ENCODE measurements at regions not wholly inside any gene's neighbourhood (a gene's known extent, or its start where the extent isn't known, plus 50 kb on each side); places are given as distances from the start of the nearest gene placed in this dataset.

DNA sequence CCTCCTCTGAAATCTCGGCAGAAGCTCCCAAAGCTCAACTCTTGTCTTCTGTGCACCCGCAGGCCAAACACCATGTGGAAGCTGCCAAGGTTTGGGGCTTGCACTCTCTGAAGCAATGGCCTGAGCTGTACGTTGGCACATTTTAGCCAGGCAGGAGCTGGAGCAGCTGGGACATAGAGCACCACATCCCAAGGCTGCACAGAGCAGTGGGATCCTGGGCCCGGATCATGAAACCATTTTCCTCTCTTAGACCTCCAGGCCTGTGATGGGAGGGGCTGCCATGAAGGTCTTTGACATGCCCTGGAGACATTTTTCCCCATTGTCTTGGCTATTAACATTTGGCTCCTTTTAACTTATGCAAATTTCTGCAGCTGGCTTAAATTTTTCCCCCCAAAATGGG is 567.1 kb upstream of the ZNF608 start:
- no peaks in the 10 kb centered on the region for H3K27me3 Mint-ChIP-seq
- no peak overlapping the region for H3K27ac Mint-ChIP-seq
- no peaks in the 10 kb centered on the region for H3K4me1 ChIP-seq (ENCODE audit: insufficient read depth, low read length)
- no peak overlapping the region for H3K27ac ChIP-seq (ENCODE audit: low read depth in 1 of 2, low read length in 2 of 2)
- peaks cover 0 to 6% of the 10 kb centered on the region in 2 experiments for H3K9me3 ChIP-seq (ENCODE audit: control insufficient read depth in 1 of 2, insufficient read depth in 1 of 2, low read length in 2 of 2)
- intact Hi-C loops (cut with DNase I, micrococcal nuclease) = no loop called here
- H3K36me3 ChIP-seq (ENCODE audit: insufficient read depth, low read length) = no peaks in the 10 kb centered on the region
- no peak for DNase-seq
- H3K4me3 ChIP-seq (ENCODE audit: low read length) = no peak overlapping the region
- ChIA-PET CTCF (no interaction called here), POLR2A (no interaction called here)
- H3K4me3 Mint-ChIP-seq = no peak overlapping the region
- H3K4me1 Mint-ChIP-seq (ENCODE audit: low read depth) = no peaks in the 10 kb centered on the region
- no peak for ATAC-seq (ENCODE audit: poor library complexity)
- peaks cover 12% of the 10 kb centered on the region for H3K9me3 Mint-ChIP-seq
- H3K27me3 ChIP-seq (ENCODE audit: control insufficient read depth in 1 of 2, insufficient read depth in 2 of 2, low read length in 2 of 2) = no peaks in the 10 kb centered on the region
- H3K36me3 Mint-ChIP-seq (ENCODE audit: low read depth) = no peaks in the 10 kb centered on the region
- TF ChIP-seq, protein P1, sequence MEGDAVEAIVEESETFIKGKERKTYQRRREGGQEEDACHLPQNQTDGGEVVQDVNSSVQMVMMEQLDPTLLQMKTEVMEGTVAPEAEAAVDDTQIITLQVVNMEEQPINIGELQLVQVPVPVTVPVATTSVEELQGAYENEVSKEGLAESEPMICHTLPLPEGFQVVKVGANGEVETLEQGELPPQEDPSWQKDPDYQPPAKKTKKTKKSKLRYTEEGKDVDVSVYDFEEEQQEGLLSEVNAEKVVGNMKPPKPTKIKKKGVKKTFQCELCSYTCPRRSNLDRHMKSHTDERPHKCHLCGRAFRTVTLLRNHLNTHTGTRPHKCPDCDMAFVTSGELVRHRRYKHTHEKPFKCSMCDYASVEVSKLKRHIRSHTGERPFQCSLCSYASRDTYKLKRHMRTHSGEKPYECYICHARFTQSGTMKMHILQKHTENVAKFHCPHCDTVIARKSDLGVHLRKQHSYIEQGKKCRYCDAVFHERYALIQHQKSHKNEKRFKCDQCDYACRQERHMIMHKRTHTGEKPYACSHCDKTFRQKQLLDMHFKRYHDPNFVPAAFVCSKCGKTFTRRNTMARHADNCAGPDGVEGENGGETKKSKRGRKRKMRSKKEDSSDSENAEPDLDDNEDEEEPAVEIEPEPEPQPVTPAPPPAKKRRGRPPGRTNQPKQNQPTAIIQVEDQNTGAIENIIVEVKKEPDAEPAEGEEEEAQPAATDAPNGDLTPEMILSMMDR (IDR thresholded peaks at IDR 0.05) = no peak

DNA sequence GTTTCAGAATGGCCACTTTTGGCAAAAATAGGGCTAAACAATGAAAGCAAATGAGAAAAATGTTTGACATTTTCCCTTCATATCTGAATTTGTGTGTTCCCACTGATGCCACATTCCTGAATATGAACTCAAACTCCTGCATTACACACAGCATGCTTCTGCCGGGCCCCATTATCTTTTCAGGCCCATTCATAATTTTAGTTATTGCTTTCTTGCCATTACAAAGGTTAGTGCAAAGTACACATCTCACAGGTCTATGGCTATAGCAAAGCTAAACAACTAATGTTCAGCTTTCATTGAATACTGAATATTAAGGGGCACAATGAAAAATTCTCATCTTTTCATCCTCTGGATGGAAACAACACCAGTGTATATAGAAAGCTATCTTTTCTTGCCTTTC is 568.9 kb upstream of the ZNF608 start:
- ChIA-PET POLR2A (no interaction called here), CTCF (no interaction called here)
- ATAC-seq (ENCODE audit: poor library complexity) = no peak
- no peak overlapping the region for H3K27ac Mint-ChIP-seq
- no peak overlapping the region for H3K4me3 ChIP-seq (ENCODE audit: low read length)
- no peak overlapping the region for H3K27ac ChIP-seq (ENCODE audit: low read depth in 1 of 2, low read length in 2 of 2)
- H3K9me3 ChIP-seq (ENCODE audit: control insufficient read depth in 1 of 2, insufficient read depth in 1 of 2, low read length in 2 of 2) = peaks cover 0 to 6% of the 10 kb centered on the region in 2 experiments
- H3K27me3 ChIP-seq (ENCODE audit: control insufficient read depth in 1 of 2, insufficient read depth in 2 of 2, low read length in 2 of 2) = no peaks in the 10 kb centered on the region
- DNase-seq = no peak
- TF ChIP-seq, protein P1 (IDR thresholded peaks at IDR 0.05) = no peak
- H3K4me1 ChIP-seq (ENCODE audit: insufficient read depth, low read length) = no peaks in the 10 kb centered on the region
- no peaks in the 10 kb centered on the region for H3K36me3 Mint-ChIP-seq (ENCODE audit: low read depth)
- H3K27me3 Mint-ChIP-seq = no peaks in the 10 kb centered on the region
- peaks cover 9% of the 10 kb centered on the region for H3K9me3 Mint-ChIP-seq
- no peak overlapping the region for H3K4me3 Mint-ChIP-seq
- H3K36me3 ChIP-seq (ENCODE audit: insufficient read depth, low read length) = no peaks in the 10 kb centered on the region
- intact Hi-C loops (cut with DNase I, micrococcal nuclease) = no loop called here
- no peaks in the 10 kb centered on the region for H3K4me1 Mint-ChIP-seq (ENCODE audit: low read depth)

DNA sequence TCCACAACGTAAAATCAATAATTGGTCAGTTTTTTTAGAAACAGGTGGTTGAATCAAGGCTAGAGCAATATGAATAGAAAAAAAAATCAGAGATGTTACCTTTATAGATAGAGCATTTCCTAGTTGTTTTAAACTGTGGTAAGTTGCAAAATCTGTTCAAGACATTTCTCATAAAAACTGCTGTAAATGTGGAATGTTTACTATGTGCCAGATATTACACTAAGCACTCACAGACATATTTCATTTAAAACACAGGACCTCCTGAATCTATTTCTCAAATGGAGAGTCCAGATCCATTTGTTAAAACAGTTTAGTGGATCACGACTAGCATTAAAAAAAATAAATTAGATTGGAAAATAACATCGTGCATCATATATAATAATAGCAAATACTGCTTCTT is 570.0 kb upstream of the ZNF608 start:
- intact Hi-C loops (cut with DNase I, micrococcal nuclease) = no loop called here
- ChIA-PET CTCF (no interaction called here), POLR2A (interaction anchor here (0.5 kb wide), 1 partner anchor 34 kb away, joined by 3 read pairs; no protein-coding TSS in a partner anchor)
- Histone ChIP-seq H3K4me3 (ENCODE audit: low read length) (no peak overlapping the region), H3K27me3 (ENCODE audit: control insufficient read depth in 1 of 2, insufficient read depth in 2 of 2, low read length in 2 of 2) (no peaks in the 10 kb centered on the region), H3K36me3 (ENCODE audit: insufficient read depth, low read length) (no peaks in the 10 kb centered on the region), H3K4me1 (ENCODE audit: insufficient read depth, low read length) (no peaks in the 10 kb centered on the region), H3K27ac (ENCODE audit: low read depth in 1 of 2, low read length in 2 of 2) (no peak overlapping the region), H3K9me3 (ENCODE audit: control insufficient read depth in 1 of 2, insufficient read depth in 1 of 2, low read length in 2 of 2) (peaks cover 0 to 10% of the 10 kb centered on the region in 2 experiments)
- H3K36me3 Mint-ChIP-seq (ENCODE audit: low read depth) = no peaks in the 10 kb centered on the region
- no peaks in the 10 kb centered on the region for H3K27me3 Mint-ChIP-seq
- no peak overlapping the region for H3K27ac Mint-ChIP-seq
- H3K4me1 Mint-ChIP-seq (ENCODE audit: low read depth) = no peaks in the 10 kb centered on the region
- TF ChIP-seq, protein P1 (IDR thresholded peaks at IDR 0.05) = no peak
- ATAC-seq (ENCODE audit: poor library complexity) (no peak), DNase-seq (no peak)
- H3K9me3 Mint-ChIP-seq = peaks cover 9% of the 10 kb centered on the region
- H3K4me3 Mint-ChIP-seq = no peak overlapping the region

All from CD4-positive, alpha-beta T cell (primary cell).